Fibroblast of lung (primary cell): ENCODE measurements at regions not wholly inside any gene's neighbourhood (a gene's known extent, or its start where the extent isn't known, plus 50 kb on each side); places are given as distances from the start of the nearest gene placed in this dataset.

Experiments
- DNase-seq, 2 donors: peaks; one replicate each; pipeline versions ENCODE4 v3.0.0 to v3.0.0-alpha.2; 2010; ENCODE audit warnings: low read depth in 2 of 2
- H2AFZ ChIP-seq: 2 replicates; pipeline ENCODE4 v1.5.1; 2012; ENCODE audit warnings: low read length, control low read depth, inconsistent platforms
- H3K27ac ChIP-seq: 2 replicates; pipeline ENCODE4 v1.5.1; 2011; ENCODE audit warnings: low read length, control low read depth; ENCODE audit not compliant: insufficient read depth
- H3K27me3 ChIP-seq: 2 replicates; pipeline ENCODE4 v1.5.1; 2011; ENCODE audit warnings: mild to moderate bottlenecking, low read length; ENCODE audit not compliant: control insufficient read depth, insufficient read depth
- H3K36me3 ChIP-seq: 2 replicates; pipeline ENCODE4 v1.5.1; 2011; ENCODE audit warnings: low read length; ENCODE audit not compliant: control insufficient read depth, insufficient read depth
- H3K4me1 ChIP-seq: 2 replicates; pipeline ENCODE4 v1.5.1; 2011; ENCODE audit warnings: low read length; ENCODE audit not compliant: control insufficient read depth, insufficient read depth; ENCODE audit errors: extremely low read depth
- H3K4me2 ChIP-seq: 2 replicates; pipeline ENCODE4 v1.5.1; 2011; ENCODE audit warnings: low read length, control low read depth; ENCODE audit not compliant: insufficient read depth; ENCODE audit errors: extremely low read depth
- H3K4me3 ChIP-seq, 4 experiments: fragments of 200-600 bp in 1 of 4; sonication (generic) in 1 of 4; replicated peaks in 1 of 4; 2 replicates each; pipeline ENCODE4 v1.5.1; 2011 to 2016; ENCODE audit warnings: low read length in 4 of 4, low read depth in 3 of 4, mild to moderate bottlenecking in 3 of 4, control low read depth in 2 of 4, inconsistent platforms in 1 of 4, mixed read lengths in 1 of 4; ENCODE audit not compliant: insufficient read depth in 1 of 4; ENCODE audit errors: control extremely low read depth in 1 of 4
- H3K79me2 ChIP-seq: 2 replicates; pipeline ENCODE4 v1.5.1; 2012; ENCODE audit warnings: mild to moderate bottlenecking, low read length, inconsistent platforms; ENCODE audit not compliant: control insufficient read depth, insufficient read depth
- H3K9ac ChIP-seq: 2 replicates; pipeline ENCODE4 v1.5.1; 2011; ENCODE audit warnings: mild to moderate bottlenecking, low read length, control low read depth; ENCODE audit not compliant: insufficient read depth
- H3K9me3 ChIP-seq: 2 replicates; pipeline ENCODE4 v1.5.1; 2012; ENCODE audit warnings: low read depth, low read length; ENCODE audit not compliant: control insufficient read depth, insufficient read depth
- H4K20me1 ChIP-seq: 2 replicates; pipeline ENCODE4 v1.5.1; 2011; ENCODE audit warnings: low read length; ENCODE audit not compliant: control insufficient read depth, insufficient read depth; ENCODE audit errors: extremely low read depth
- EZH2 ChIP-seq: IDR thresholded peaks from 2 replicates; pipeline ENCODE4 v1.5.1; 2012; ENCODE audit warnings: low read length, control low read depth, mild to moderate bottlenecking; ENCODE audit errors: missing control alignments
- TF ChIP-seq, protein P1 (sequence below), 2 donors: IDR thresholded peaks in 1 of 2; conservative IDR thresholded peaks in 1 of 2; 1 replicate in 1 of 2; 2 replicates in 1 of 2; pipeline ENCODE4 v1.5.1; 2011 to 2012; ENCODE audit warnings: low read length in 2 of 2, control low read depth in 1 of 2, inconsistent platforms in 1 of 2, low read depth in 1 of 2, mild to moderate bottlenecking in 1 of 2

DNA sequence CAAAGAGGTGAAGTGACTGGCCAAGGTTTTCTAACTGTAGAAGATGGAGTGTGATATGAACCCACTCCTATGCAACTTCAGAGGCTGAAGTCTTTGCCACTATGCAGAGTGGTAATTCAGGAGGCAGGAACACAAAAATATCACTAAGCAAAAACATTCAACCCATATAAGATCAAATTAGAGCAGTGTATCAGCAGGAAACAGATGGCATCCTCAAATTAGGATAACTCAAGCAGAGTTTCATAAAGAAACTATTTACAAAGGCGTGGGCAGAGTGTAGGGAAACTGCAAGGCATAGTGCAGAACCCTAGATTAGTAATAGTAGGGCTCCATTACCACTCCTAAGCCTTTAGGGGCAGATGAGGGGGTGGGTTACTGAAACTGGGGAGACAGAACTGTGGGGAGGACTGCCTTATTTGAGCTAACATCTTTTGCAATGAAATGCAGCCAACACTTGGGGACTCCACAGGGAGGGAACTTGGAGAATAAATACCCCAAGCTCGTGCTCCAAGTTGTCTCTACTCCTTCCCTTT lies 72.2 kb downstream of the PTTG1 start:
- no peaks in the 10 kb centered on the region for H3K27me3 ChIP-seq
- H3K36me3 ChIP-seq = no peaks in the 10 kb centered on the region
- TF ChIP-seq EZH2 = no peak
- TF ChIP-seq, protein P1, sequence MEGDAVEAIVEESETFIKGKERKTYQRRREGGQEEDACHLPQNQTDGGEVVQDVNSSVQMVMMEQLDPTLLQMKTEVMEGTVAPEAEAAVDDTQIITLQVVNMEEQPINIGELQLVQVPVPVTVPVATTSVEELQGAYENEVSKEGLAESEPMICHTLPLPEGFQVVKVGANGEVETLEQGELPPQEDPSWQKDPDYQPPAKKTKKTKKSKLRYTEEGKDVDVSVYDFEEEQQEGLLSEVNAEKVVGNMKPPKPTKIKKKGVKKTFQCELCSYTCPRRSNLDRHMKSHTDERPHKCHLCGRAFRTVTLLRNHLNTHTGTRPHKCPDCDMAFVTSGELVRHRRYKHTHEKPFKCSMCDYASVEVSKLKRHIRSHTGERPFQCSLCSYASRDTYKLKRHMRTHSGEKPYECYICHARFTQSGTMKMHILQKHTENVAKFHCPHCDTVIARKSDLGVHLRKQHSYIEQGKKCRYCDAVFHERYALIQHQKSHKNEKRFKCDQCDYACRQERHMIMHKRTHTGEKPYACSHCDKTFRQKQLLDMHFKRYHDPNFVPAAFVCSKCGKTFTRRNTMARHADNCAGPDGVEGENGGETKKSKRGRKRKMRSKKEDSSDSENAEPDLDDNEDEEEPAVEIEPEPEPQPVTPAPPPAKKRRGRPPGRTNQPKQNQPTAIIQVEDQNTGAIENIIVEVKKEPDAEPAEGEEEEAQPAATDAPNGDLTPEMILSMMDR (conservative IDR thresholded peaks at IDR 0.05 in 1 of 2, IDR thresholded peaks at IDR 0.05 in 1 of 2; ENCODE audit: low read depth in 1 of 2, low read length in 2 of 2) = no peak
- H3K27ac ChIP-seq = no peak overlapping the region
- H3K9ac ChIP-seq = no peak overlapping the region
- no peak for DNase-seq
- H2AFZ ChIP-seq = no peak overlapping the region
- no peak overlapping the region for H3K4me3 ChIP-seq
- H3K79me2 ChIP-seq = no peaks in the 10 kb centered on the region
- no peaks in the 10 kb centered on the region for H4K20me1 ChIP-seq
- no peak overlapping the region for H3K4me2 ChIP-seq
- H3K4me1 ChIP-seq = no peaks in the 10 kb centered on the region
- no peaks in the 10 kb centered on the region for H3K9me3 ChIP-seq

DNA sequence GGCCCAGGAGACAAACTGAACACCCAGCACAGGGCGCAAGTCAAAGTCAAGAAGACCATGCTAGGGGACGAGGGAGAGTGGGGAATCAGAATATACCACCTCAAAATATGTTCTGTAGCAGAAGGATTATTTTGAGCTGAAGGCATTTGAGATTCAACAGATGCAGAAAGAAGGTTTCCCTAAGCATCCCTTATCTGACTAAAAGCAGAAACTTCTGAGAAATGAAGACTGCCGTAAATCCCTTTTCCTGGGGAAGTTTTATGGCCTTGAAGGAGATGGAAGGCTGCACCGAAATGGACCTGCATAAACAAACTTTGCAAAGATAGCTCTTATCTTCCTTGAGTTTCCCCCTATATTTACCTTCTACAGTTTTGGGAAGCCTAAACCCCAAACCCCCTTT lies 72.8 kb downstream of the PTTG1 start:
- Histone ChIP-seq H4K20me1 (no peaks in the 10 kb centered on the region), H2AFZ (no peak overlapping the region), H3K27ac (no peak overlapping the region), H3K9me3 (no peaks in the 10 kb centered on the region), H3K79me2 (no peaks in the 10 kb centered on the region), H3K4me2 (no peak overlapping the region), H3K27me3 (no peaks in the 10 kb centered on the region), H3K36me3 (no peaks in the 10 kb centered on the region), H3K4me1 (no peaks in the 10 kb centered on the region), H3K4me3 (no peak overlapping the region), H3K9ac (no peak overlapping the region)
- no peak for DNase-seq
- TF ChIP-seq EZH2 = no peak
- TF ChIP-seq, protein P1 (conservative IDR thresholded peaks at IDR 0.05 in 1 of 2, IDR thresholded peaks at IDR 0.05 in 1 of 2; ENCODE audit: low read depth in 1 of 2, low read length in 2 of 2) = no peak

DNA sequence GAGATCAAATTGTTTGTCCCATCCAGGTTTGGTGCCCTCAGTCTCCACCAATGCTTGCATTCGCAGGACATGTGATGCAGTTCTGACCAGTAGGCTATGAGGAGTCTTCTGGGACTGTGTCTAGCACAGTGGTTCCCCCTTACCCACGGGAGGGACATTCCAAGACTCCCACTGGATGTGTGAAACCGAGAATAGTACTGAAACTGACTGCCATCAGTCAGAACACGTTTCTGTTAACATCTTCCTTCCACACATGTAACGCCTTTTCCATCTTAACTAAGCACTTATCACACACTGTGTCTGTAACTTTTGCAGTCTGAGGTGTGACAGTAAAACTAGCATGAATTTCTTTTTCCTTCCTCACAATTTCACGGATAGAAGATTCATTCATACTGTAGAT lies 74.7 kb downstream of the PTTG1 start:
- Histone ChIP-seq H3K4me3 (no peak overlapping the region), H3K9me3 (no peaks in the 10 kb centered on the region), H3K27me3 (no peaks in the 10 kb centered on the region), H3K79me2 (no peaks in the 10 kb centered on the region), H3K36me3 (no peaks in the 10 kb centered on the region), H2AFZ (no peak overlapping the region), H4K20me1 (no peaks in the 10 kb centered on the region), H3K27ac (no peak overlapping the region), H3K4me1 (no peaks in the 10 kb centered on the region), H3K4me2 (no peak overlapping the region), H3K9ac (no peak overlapping the region)
- TF ChIP-seq, protein P1 (conservative IDR thresholded peaks at IDR 0.05 in 1 of 2, IDR thresholded peaks at IDR 0.05 in 1 of 2; ENCODE audit: low read depth in 1 of 2, low read length in 2 of 2) = no peak
- TF ChIP-seq EZH2 = no peak
- DNase-seq = no peak
